Smooth muscle cell (in vitro differentiated cells): ENCODE measurements at regions not wholly inside any gene's neighbourhood (a gene's known extent, or its start where the extent isn't known, plus 50 kb on each side); places are given as distances from the start of the nearest gene placed in this dataset.

Experiments used
- DNase-seq: peaks from one replicate; lab custom pipeline; 2025; ENCODE audit not compliant: unreplicated experiment; lab: John Stamatoyannopoulos, UW
- H2AFZ ChIP-seq: fragments of 200-600 bp; sonication (generic); 2 replicates; pipeline ENCODE4 v1.6.0; 2016; ENCODE audit warnings: antibody characterized with exemption, low read depth, mild to moderate bottlenecking
- H3F3A ChIP-seq: fragments of 200-600 bp; sonication (generic); 2 replicates; pipeline ENCODE4 v1.6.0; 2017; ENCODE audit warnings: antibody characterized with exemption, low read depth
- H3K27ac ChIP-seq: fragments of 200-600 bp; sonication (generic); 2 replicates; pipeline ENCODE4 v1.5.1; 2016; ENCODE audit warnings: low read depth, mild to moderate bottlenecking
- H3K27me3 ChIP-seq: fragments of 200-600 bp; sonication (generic); 2 replicates; pipeline ENCODE4 v1.6.1; 2016; ENCODE audit warnings: low read depth, mild to moderate bottlenecking
- H3K36me3 ChIP-seq: fragments of 200-600 bp; sonication (generic); 2 replicates; pipeline ENCODE4 v1.5.1; 2016; ENCODE audit warnings: low read depth
- H3K4me1 ChIP-seq: fragments of 200-600 bp; sonication (generic); 2 replicates; pipeline ENCODE4 v1.5.1; 2016; ENCODE audit warnings: low read depth
- H3K4me2 ChIP-seq: fragments of 200-600 bp; sonication (generic); 2 replicates; pipeline ENCODE4 v1.6.0; 2016; ENCODE audit warnings: mild to moderate bottlenecking
- H3K4me3 ChIP-seq: fragments of 200-600 bp; sonication (generic); 2 replicates; pipeline ENCODE4 v1.5.1; 2016; ENCODE audit warnings: mild to moderate bottlenecking
- H3K79me2 ChIP-seq: fragments of 200-600 bp; sonication (generic); 2 replicates; pipeline ENCODE4 v1.6.0; 2016; ENCODE audit warnings: low read depth, mild to moderate bottlenecking
- H3K9ac ChIP-seq: fragments of 200-600 bp; sonication (generic); 2 replicates; pipeline ENCODE4 v1.6.0; 2016; ENCODE audit warnings: low read depth
- H3K9me3 ChIP-seq: fragments of 200-600 bp; sonication (generic); replicated peaks from 2 replicates; pipeline ENCODE4 v1.5.1; 2016; ENCODE audit warnings: low read depth
- H4K20me1 ChIP-seq: fragments of 200-600 bp; sonication (generic); 2 replicates; pipeline ENCODE4 v1.6.0; 2016; ENCODE audit warnings: low read depth
- CTCF ChIP-seq: fragments of 200-600 bp; sonication (generic); IDR thresholded peaks from 2 replicates; pipeline ENCODE4 v1.5.1; 2017; ENCODE audit warnings: borderline replicate concordance, mild to moderate bottlenecking, antibody characterized with exemption; ENCODE audit not compliant: insufficient read depth, poor library complexity, severe bottlenecking
- WGBS: methylation state at CpG from one replicate; pipeline ENCODE4 v1.1.7; 2016; ENCODE audit warnings: low lambda C conversion rate; 5-methylcytosine and 5-hydroxymethylcytosine counted together

- 93% methylated on average over 4 of the region's 4 CpGs for WGBS
- Histone ChIP-seq H3F3A (no peaks in the 10 kb centered on the region), H3K9me3 (no peaks in the 10 kb centered on the region), H3K27me3 (no peaks in the 10 kb centered on the region), H3K9ac (no peak overlapping the region), H3K36me3 (no peaks in the 10 kb centered on the region), H4K20me1 (no peaks in the 10 kb centered on the region), H3K4me3 (no peak overlapping the region), H3K27ac (no peak overlapping the region), H3K79me2 (no peaks in the 10 kb centered on the region), H3K4me2 (no peak overlapping the region), H3K4me1 (no peaks in the 10 kb centered on the region), H2AFZ (no peak overlapping the region)
- TF ChIP-seq CTCF = no peak
- no peak for DNase-seq
Observed at GRCh38 chr9:106669835-106670234, 193.1 kb upstream of the ZNF462 start.

- H3K79me2 ChIP-seq = no peaks in the 10 kb centered on the region
- TF ChIP-seq CTCF = no peak
- WGBS = 95% methylated on average over 2 of the region's 2 CpGs
- no peak overlapping the region for H3K4me2 ChIP-seq
- H3K27me3 ChIP-seq = no peaks in the 10 kb centered on the region
- no peak overlapping the region for H3K4me3 ChIP-seq
- H4K20me1 ChIP-seq = no peaks in the 10 kb centered on the region
- no peak for DNase-seq
- no peak overlapping the region for H3K9ac ChIP-seq
- no peaks in the 10 kb centered on the region for H3K4me1 ChIP-seq
- H3K36me3 ChIP-seq = no peaks in the 10 kb centered on the region
- H3F3A ChIP-seq = no peaks in the 10 kb centered on the region
- no peak overlapping the region for H3K27ac ChIP-seq
- H2AFZ ChIP-seq = no peak overlapping the region
- H3K9me3 ChIP-seq = no peaks in the 10 kb centered on the region
Observed at GRCh38 chr9:106670418-106670817, 192.5 kb upstream of the ZNF462 start.

GRCh38 chr9:106675780-106676179 lies 187.2 kb upstream of the ZNF462 start:
- WGBS = 54% methylated on average over 4 of the region's 4 CpGs
- Histone ChIP-seq H3K27ac (no peak overlapping the region), H3K9ac (no peak overlapping the region), H3K4me1 (no peaks in the 10 kb centered on the region), H3K27me3 (no peaks in the 10 kb centered on the region), H2AFZ (no peak overlapping the region), H3K4me3 (no peak overlapping the region), H4K20me1 (no peaks in the 10 kb centered on the region), H3F3A (no peaks in the 10 kb centered on the region), H3K9me3 (no peaks in the 10 kb centered on the region), H3K4me2 (no peak overlapping the region), H3K36me3 (no peaks in the 10 kb centered on the region), H3K79me2 (no peaks in the 10 kb centered on the region)
- TF ChIP-seq CTCF = no peak
- no peak for DNase-seq

GRCh38 chr9:106677374-106677773 lies 185.6 kb upstream of the ZNF462 start:
- H3K9me3 ChIP-seq = no peaks in the 10 kb centered on the region
- H3K27ac ChIP-seq = no peak overlapping the region
- no peaks in the 10 kb centered on the region for H3K79me2 ChIP-seq
- no peak overlapping the region for H3K9ac ChIP-seq
- H3K4me3 ChIP-seq = no peak overlapping the region
- H4K20me1 ChIP-seq = no peaks in the 10 kb centered on the region
- no peaks in the 10 kb centered on the region for H3F3A ChIP-seq
- WGBS = 69% methylated on average over 5 of the region's 5 CpGs
- H3K4me1 ChIP-seq = no peaks in the 10 kb centered on the region
- TF ChIP-seq CTCF = no peak
- no peaks in the 10 kb centered on the region for H3K27me3 ChIP-seq
- no peak for DNase-seq
- no peak overlapping the region for H3K4me2 ChIP-seq
- peak overlapping the region; percentile 17 for H2AFZ ChIP-seq
- no peaks in the 10 kb centered on the region for H3K36me3 ChIP-seq
